OCI-LY7 (cell line): ENCODE measurements at regions not wholly inside any gene's neighbourhood (a gene's known extent, or its start where the extent isn't known, plus 50 kb on each side); places are given as distances from the start of the nearest gene placed in this dataset.

ENCODE experiments used
- BruUV-seq: library from RNA; stranded (reverse); fragments of 400-500 nt; replicated peaks from 2 replicates; lab custom pipeline; 2021; lab: Mats Ljungman, UMichigan
- CTCF ChIA-PET: fragments of 300-600 bp; sonication (Branson Sonifier 250); formaldehyde crosslinking; loops from one replicate; lab custom pipeline; 2022; ENCODE audit warnings: antibody characterized with exemption; ENCODE audit not compliant: unreplicated experiment; lab: Charles Lee
- POLR2A ChIA-PET: fragments of 300-600 bp; sonication (Branson Sonifier 250); formaldehyde crosslinking; loops from one replicate; lab custom pipeline; 2022; ENCODE audit warnings: antibody characterized with exemption; lab: Charles Lee
- DNase-seq: peaks from one replicate; pipeline ENCODE4 v3.0.0-alpha.2; 2015; ENCODE audit warnings: low spot score
- H2AFZ ChIP-seq: fragments of 200-600 bp; sonication (generic), shearing (Covaris generic); 2 replicates; pipeline ENCODE4 v1.6.1; 2014; ENCODE audit warnings: mild to moderate bottlenecking, antibody characterized with exemption, low read length, moderate library complexity
- H3K27ac ChIP-seq: fragments of 200-600 bp; sonication (generic); 2 replicates; pipeline ENCODE4 v1.5.1; 2014; ENCODE audit warnings: mixed run types, low read depth, mild to moderate bottlenecking, moderate library complexity, low read length, inconsistent platforms; ENCODE audit not compliant: poor library complexity, severe bottlenecking
- H3K36me3 ChIP-seq: fragments of 200-600 bp; sonication (generic); 2 replicates; pipeline ENCODE4 v1.6.1; 2014; ENCODE audit warnings: mild to moderate bottlenecking, antibody characterized with exemption, low read length, moderate library complexity, mixed read lengths; ENCODE audit not compliant: insufficient read depth
- H3K4me1 ChIP-seq: fragments of 200-600 bp; sonication (generic); 2 replicates; pipeline ENCODE4 v1.5.1; 2014; ENCODE audit warnings: mild to moderate bottlenecking, low read length; ENCODE audit not compliant: insufficient read depth, poor library complexity, severe bottlenecking
- H3K4me2 ChIP-seq: fragments of 200-600 bp; sonication (generic); 2 replicates; pipeline ENCODE4 v1.6.1; 2014; ENCODE audit warnings: mild to moderate bottlenecking, low read length
- H3K4me3 ChIP-seq: fragments of 200-600 bp; sonication (generic); 2 replicates; pipeline ENCODE4 v1.5.1; 2014; ENCODE audit warnings: mild to moderate bottlenecking, low read depth, low read length; ENCODE audit not compliant: poor library complexity, severe bottlenecking
- H3K79me2 ChIP-seq: fragments of 200-600 bp; sonication (generic); 2 replicates; pipeline ENCODE4 v1.6.1; 2016; ENCODE audit warnings: low read depth, mild to moderate bottlenecking, low read length, moderate library complexity, mixed read lengths; ENCODE audit not compliant: insufficient read depth
- H3K9me2 ChIP-seq: fragments of 200-600 bp; sonication (generic); 2 replicates; pipeline ENCODE4 v1.6.1; 2016; ENCODE audit warnings: mild to moderate bottlenecking, low read length, mixed read lengths; ENCODE audit not compliant: insufficient read depth
- H3K9me3 ChIP-seq: fragments of 200-600 bp; sonication (generic); 2 replicates; pipeline ENCODE4 v1.6.1; 2014; ENCODE audit warnings: mild to moderate bottlenecking, mixed run types, low read length, mixed read lengths
- H4K20me1 ChIP-seq: fragments of 200-600 bp; sonication (generic); 2 replicates; pipeline ENCODE4 v1.6.1; 2014; ENCODE audit warnings: mild to moderate bottlenecking, antibody characterized with exemption, low read length, moderate library complexity, mixed read lengths; ENCODE audit not compliant: insufficient read depth
- EZH2phosphoT487 ChIP-seq: fragments of 200-600 bp; sonication (generic); IDR thresholded peaks from 2 replicates; pipeline ENCODE4 v1.6.1; 2018; ENCODE audit warnings: low read depth, borderline replicate concordance, mild to moderate bottlenecking, mixed run types, antibody characterized with exemption, low read length, moderate library complexity, mixed read lengths
- intact Hi-C: fragments of 100-400 bp; cut with micrococcal nuclease; formaldehyde crosslinking; loops from one replicate; pipeline ENCODE4 v1.10.0; 2022; ENCODE audit not compliant: unreplicated experiment
- TF ChIP-seq, protein P1 (sequence below): fragments of 200-600 bp; sonication (generic); conservative IDR thresholded peaks from 2 replicates; pipeline ENCODE4 v1.5.1; 2014; ENCODE audit warnings: mild to moderate bottlenecking, antibody characterized with exemption, low read length, moderate library complexity, mixed read lengths

DNA sequence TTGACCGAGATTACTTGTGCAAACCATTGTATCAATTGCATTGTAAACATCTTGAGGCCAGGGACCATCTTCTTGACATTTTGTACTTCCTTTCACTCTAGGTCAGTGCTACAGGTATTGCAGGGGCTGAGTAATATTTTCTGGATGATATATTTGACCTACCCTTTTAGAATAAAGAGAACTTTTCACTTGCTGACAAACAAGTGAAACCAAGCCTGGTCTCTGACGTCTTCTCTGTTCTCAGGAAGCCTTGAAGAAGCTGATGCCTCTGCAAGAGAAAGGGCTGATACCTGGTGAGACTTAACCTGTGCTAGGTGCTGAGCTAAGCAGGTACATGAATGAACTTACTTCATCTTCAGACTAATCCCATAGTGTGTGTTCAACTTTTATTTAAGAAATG, 60.5 kb upstream of the GGTLC1 start:
- no peaks in the 10 kb centered on the region for H3K9me2 ChIP-seq
- no peaks in the 10 kb centered on the region for H3K79me2 ChIP-seq
- no peak overlapping the region for H2AFZ ChIP-seq
- H3K9me3 ChIP-seq: no peaks in the 10 kb centered on the region
- POLR2A ChIA-PET: no interaction called here
- intact Hi-C loops: no loop called here
- TF ChIP-seq, protein P1, sequence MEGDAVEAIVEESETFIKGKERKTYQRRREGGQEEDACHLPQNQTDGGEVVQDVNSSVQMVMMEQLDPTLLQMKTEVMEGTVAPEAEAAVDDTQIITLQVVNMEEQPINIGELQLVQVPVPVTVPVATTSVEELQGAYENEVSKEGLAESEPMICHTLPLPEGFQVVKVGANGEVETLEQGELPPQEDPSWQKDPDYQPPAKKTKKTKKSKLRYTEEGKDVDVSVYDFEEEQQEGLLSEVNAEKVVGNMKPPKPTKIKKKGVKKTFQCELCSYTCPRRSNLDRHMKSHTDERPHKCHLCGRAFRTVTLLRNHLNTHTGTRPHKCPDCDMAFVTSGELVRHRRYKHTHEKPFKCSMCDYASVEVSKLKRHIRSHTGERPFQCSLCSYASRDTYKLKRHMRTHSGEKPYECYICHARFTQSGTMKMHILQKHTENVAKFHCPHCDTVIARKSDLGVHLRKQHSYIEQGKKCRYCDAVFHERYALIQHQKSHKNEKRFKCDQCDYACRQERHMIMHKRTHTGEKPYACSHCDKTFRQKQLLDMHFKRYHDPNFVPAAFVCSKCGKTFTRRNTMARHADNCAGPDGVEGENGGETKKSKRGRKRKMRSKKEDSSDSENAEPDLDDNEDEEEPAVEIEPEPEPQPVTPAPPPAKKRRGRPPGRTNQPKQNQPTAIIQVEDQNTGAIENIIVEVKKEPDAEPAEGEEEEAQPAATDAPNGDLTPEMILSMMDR: no peak
- TF ChIP-seq EZH2phosphoT487: no peak
- H3K27ac ChIP-seq: no peak overlapping the region
- H3K4me1 ChIP-seq: no peaks in the 10 kb centered on the region
- no peak overlapping the region for H3K4me2 ChIP-seq
- CTCF ChIA-PET: no interaction called here
- no peak overlapping the region for H3K4me3 ChIP-seq
- no peaks in the 10 kb centered on the region for H4K20me1 ChIP-seq
- H3K36me3 ChIP-seq: no peaks in the 10 kb centered on the region
- no TSS peak for BruUV-seq
- DNase-seq: no peak

DNA sequence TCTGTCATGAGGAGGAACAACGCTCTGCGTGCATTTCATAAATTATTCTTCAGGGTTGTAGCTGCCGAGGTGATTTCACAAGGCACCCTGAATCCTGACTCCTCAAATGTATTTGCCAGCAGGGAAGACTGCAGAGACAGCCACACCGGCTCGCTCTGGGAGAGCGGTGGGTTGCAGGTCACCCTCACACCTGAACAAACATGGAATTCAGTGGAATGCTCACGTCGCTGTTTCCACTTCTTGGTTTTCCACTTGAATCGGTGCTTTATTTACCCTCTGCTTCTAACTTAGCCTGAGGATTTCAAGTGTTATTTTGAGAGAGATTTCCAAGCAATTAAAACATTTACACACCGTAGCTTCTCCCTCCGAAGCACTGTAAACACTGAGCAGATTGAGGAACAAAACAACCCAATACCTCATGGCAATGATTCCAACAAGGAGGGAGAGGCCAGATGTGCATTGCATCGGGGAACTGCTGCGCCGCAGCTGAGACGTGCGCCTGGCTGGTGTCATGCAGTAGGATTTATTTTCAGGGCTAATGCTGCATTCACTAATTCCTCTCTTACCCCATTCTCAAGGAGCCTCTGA, 59.5 kb upstream of the GGTLC1 start:
- Histone ChIP-seq H4K20me1 (no peaks in the 10 kb centered on the region), H3K36me3 (no peaks in the 10 kb centered on the region), H3K79me2 (no peaks in the 10 kb centered on the region), H3K4me1 (no peaks in the 10 kb centered on the region), H2AFZ (no peak overlapping the region), H3K9me3 (no peaks in the 10 kb centered on the region), H3K4me3 (no peak overlapping the region), H3K4me2 (no peak overlapping the region), H3K27ac (no peak overlapping the region), H3K9me2 (no peaks in the 10 kb centered on the region)
- ChIA-PET POLR2A (interaction anchor here (0.6 kb wide), 1 partner anchor 20 kb away, joined by 3 read pairs; no protein-coding TSS in a partner anchor), CTCF (no interaction called here)
- BruUV-seq: no TSS peak
- intact Hi-C loops: no loop called here
- TF ChIP-seq EZH2phosphoT487: no peak
- TF ChIP-seq, protein P1: no peak
- DNase-seq: no peak

DNA sequence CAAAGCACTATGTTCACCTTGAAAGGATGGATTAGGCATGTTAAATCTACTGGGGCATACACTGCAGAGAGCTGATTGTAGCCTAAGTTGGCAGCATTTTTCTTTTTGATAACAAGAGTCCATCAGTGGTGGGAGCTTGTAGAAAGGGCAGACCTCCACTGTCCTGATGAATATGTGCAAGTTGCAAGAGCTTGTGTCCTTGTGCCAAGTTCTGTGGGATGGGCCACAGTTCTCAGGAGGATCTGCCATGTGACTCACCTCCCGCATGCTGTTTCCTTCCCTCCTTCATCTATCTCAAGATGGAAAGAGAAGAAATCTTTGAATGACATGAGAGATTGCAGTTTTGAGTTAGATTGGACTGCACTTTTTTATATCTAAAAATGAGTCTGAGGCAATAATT, 58.3 kb upstream of the GGTLC1 start:
- no TSS peak for BruUV-seq
- no peaks in the 10 kb centered on the region for H3K79me2 ChIP-seq
- no peaks in the 10 kb centered on the region for H3K9me3 ChIP-seq
- H2AFZ ChIP-seq: no peak overlapping the region
- H3K9me2 ChIP-seq: no peaks in the 10 kb centered on the region
- ChIA-PET POLR2A (no interaction called here), CTCF (no interaction called here)
- DNase-seq: no peak
- H3K27ac ChIP-seq: no peak overlapping the region
- TF ChIP-seq, protein P1: no peak
- no peak for TF ChIP-seq EZH2phosphoT487
- H3K4me3 ChIP-seq: no peak overlapping the region
- intact Hi-C loops: no loop called here
- H3K36me3 ChIP-seq: no peaks in the 10 kb centered on the region
- H3K4me2 ChIP-seq: no peak overlapping the region
- no peaks in the 10 kb centered on the region for H4K20me1 ChIP-seq
- no peaks in the 10 kb centered on the region for H3K4me1 ChIP-seq
